ENCODE measurements at regions not wholly inside any gene's neighbourhood (a gene's known extent, or its start where the extent isn't known, plus 50 kb on each side); places are given as distances from the start of the nearest gene placed in this dataset.
"Not testable (repeated sequence)": the region's sequence is repeated elsewhere in the genome, so short reads cannot be mapped to it uniquely, and the experiment has no call there.

GRCh38 chrX:146994163-146994562, 179.6 kb upstream of the CXorf51A start:
- no CpG with 5 or more reads among the region's 1 CpG for WGBS (ENCODE audit: insufficient coverage)
- DNase-seq, result no peak
- no peak overlapping the region for H3K4me3 ChIP-seq (ENCODE audit: control insufficient read depth in 1 of 7, extremely low read depth in 1 of 7, insufficient read depth in 4 of 7, low read depth in 2 of 7, low read length in 6 of 7)
- H3K27me3 ChIP-seq (replicated peaks in 2 of 5; ENCODE audit: control insufficient read depth in 4 of 5, insufficient read depth in 5 of 5, low read length in 4 of 5), result no peaks in the 10 kb centered on the region
- no peak overlapping the region for H3K27ac ChIP-seq (ENCODE audit: insufficient read depth in 1 of 2, low read depth in 1 of 2, low read length in 2 of 2, poor library complexity in 1 of 2, severe bottlenecking in 2 of 2)
- CTCF ChIA-PET, result no interaction called here
- no peaks in the 10 kb centered on the region for H3K36me3 ChIP-seq (ENCODE audit: control insufficient read depth in 4 of 4, insufficient read depth in 4 of 4, low read length in 3 of 4)
- POLR2A ChIA-PET, result no interaction called here
- H3K9me3 ChIP-seq (ENCODE audit: control extremely low read depth in 1 of 5, control insufficient read depth in 4 of 5, insufficient read depth in 2 of 5, low read depth in 1 of 5, low read length in 4 of 5), result peaks cover 0 to under 1% (median 0%) of the 10 kb centered on the region in 5 experiments
- no peaks in the 10 kb centered on the region for H3K4me1 ChIP-seq (ENCODE audit: control extremely low read depth in 1 of 4, control insufficient read depth in 4 of 4, insufficient read depth in 4 of 4, low read length in 3 of 4)

GRCh38 chrX:146973283-146973682, 158.7 kb upstream of the CXorf51A start:
- WGBS (ENCODE audit: insufficient coverage), result 82% methylated on average over 2 of the region's 6 CpGs
- Histone ChIP-seq H3K27me3 (replicated peaks in 2 of 5; ENCODE audit: control insufficient read depth in 4 of 5, insufficient read depth in 5 of 5, low read length in 4 of 5) (no peaks in the 10 kb centered on the region), H3K36me3 (ENCODE audit: control insufficient read depth in 4 of 4, insufficient read depth in 4 of 4, low read length in 3 of 4) (no peaks in the 10 kb centered on the region), H3K4me3 (ENCODE audit: control insufficient read depth in 1 of 7, extremely low read depth in 1 of 7, insufficient read depth in 4 of 7, low read depth in 2 of 7, low read length in 6 of 7) (no peak overlapping the region), H3K9me3 (ENCODE audit: control extremely low read depth in 1 of 5, control insufficient read depth in 4 of 5, insufficient read depth in 2 of 5, low read depth in 1 of 5, low read length in 4 of 5) (no peaks in the 10 kb centered on the region), H3K4me1 (ENCODE audit: control extremely low read depth in 1 of 4, control insufficient read depth in 4 of 4, insufficient read depth in 4 of 4, low read length in 3 of 4) (no peaks in the 10 kb centered on the region), H3K27ac (ENCODE audit: insufficient read depth in 1 of 2, low read depth in 1 of 2, low read length in 2 of 2, poor library complexity in 1 of 2, severe bottlenecking in 2 of 2) (no peak overlapping the region)
- ChIA-PET POLR2A (no interaction called here), CTCF (no interaction called here)
- no peak for DNase-seq

- CTCF ChIA-PET, result no interaction called here
- peaks cover 0 to 1% (median 0%) of the 10 kb centered on the region in 5 experiments for H3K9me3 ChIP-seq (ENCODE audit: control extremely low read depth in 1 of 5, control insufficient read depth in 4 of 5, insufficient read depth in 2 of 5, low read depth in 1 of 5, low read length in 4 of 5)
- H3K4me3 ChIP-seq (ENCODE audit: control insufficient read depth in 1 of 7, extremely low read depth in 1 of 7, insufficient read depth in 4 of 7, low read depth in 2 of 7, low read length in 6 of 7), result no peak overlapping the region
- POLR2A ChIA-PET, result no interaction called here
- H3K27ac ChIP-seq (ENCODE audit: insufficient read depth in 1 of 2, low read depth in 1 of 2, low read length in 2 of 2, poor library complexity in 1 of 2, severe bottlenecking in 2 of 2), result no peak overlapping the region
- WGBS (ENCODE audit: insufficient coverage), result no CpG with 5 or more reads among the region's 3 CpGs
- no peaks in the 10 kb centered on the region for H3K4me1 ChIP-seq (ENCODE audit: control extremely low read depth in 1 of 4, control insufficient read depth in 4 of 4, insufficient read depth in 4 of 4, low read length in 3 of 4)
- no peaks in the 10 kb centered on the region for H3K27me3 ChIP-seq (replicated peaks in 2 of 5; ENCODE audit: control insufficient read depth in 4 of 5, insufficient read depth in 5 of 5, low read length in 4 of 5)
- no peaks in the 10 kb centered on the region for H3K36me3 ChIP-seq (ENCODE audit: control insufficient read depth in 4 of 4, insufficient read depth in 4 of 4, low read length in 3 of 4)
- DNase-seq, result no peak
These were observed 152.8 kb upstream of the CXorf51A start for GRCh38 chrX:146967306-146967705.

- DNase-seq, result no peak
- ChIA-PET POLR2A (no interaction called here), CTCF (no interaction called here)
- no peak overlapping the region for H3K4me3 ChIP-seq (ENCODE audit: control insufficient read depth in 1 of 7, extremely low read depth in 1 of 7, insufficient read depth in 4 of 7, low read depth in 2 of 7, low read length in 6 of 7)
- 88% methylated on average over 2 of the region's 2 CpGs for WGBS (ENCODE audit: insufficient coverage)
- no peak overlapping the region for H3K27ac ChIP-seq (ENCODE audit: insufficient read depth in 1 of 2, low read depth in 1 of 2, low read length in 2 of 2, poor library complexity in 1 of 2, severe bottlenecking in 2 of 2)
- no peaks in the 10 kb centered on the region for H3K27me3 ChIP-seq (replicated peaks in 2 of 5; ENCODE audit: control insufficient read depth in 4 of 5, insufficient read depth in 5 of 5, low read length in 4 of 5)
- no peaks in the 10 kb centered on the region for H3K4me1 ChIP-seq (ENCODE audit: control extremely low read depth in 1 of 4, control insufficient read depth in 4 of 4, insufficient read depth in 4 of 4, low read length in 3 of 4)
- no peaks in the 10 kb centered on the region for H3K36me3 ChIP-seq (ENCODE audit: control insufficient read depth in 4 of 4, insufficient read depth in 4 of 4, low read length in 3 of 4)
- H3K9me3 ChIP-seq (ENCODE audit: control extremely low read depth in 1 of 5, control insufficient read depth in 4 of 5, insufficient read depth in 2 of 5, low read depth in 1 of 5, low read length in 4 of 5), result no peaks in the 10 kb centered on the region
These were observed 142.2 kb upstream of the CXorf51A start for GRCh38 chrX:146956760-146957159.

GRCh38 chrX:146934256-146934655, 119.7 kb upstream of the CXorf51A start:
- CTCF ChIA-PET, result no interaction called here
- no peak overlapping the region for H3K4me3 ChIP-seq (ENCODE audit: control insufficient read depth in 1 of 7, extremely low read depth in 1 of 7, insufficient read depth in 4 of 7, low read depth in 2 of 7, low read length in 6 of 7)
- H3K27ac ChIP-seq (ENCODE audit: insufficient read depth in 1 of 2, low read depth in 1 of 2, low read length in 2 of 2, poor library complexity in 1 of 2, severe bottlenecking in 2 of 2), result no peak overlapping the region
- DNase-seq, result peak in 2 of 3 donors; percentile 23 to 26
- H3K36me3 ChIP-seq (ENCODE audit: control insufficient read depth in 4 of 4, insufficient read depth in 4 of 4, low read length in 3 of 4), result no peaks in the 10 kb centered on the region
- no peaks in the 10 kb centered on the region for H3K9me3 ChIP-seq (ENCODE audit: control extremely low read depth in 1 of 5, control insufficient read depth in 4 of 5, insufficient read depth in 2 of 5, low read depth in 1 of 5, low read length in 4 of 5)
- H3K4me1 ChIP-seq (ENCODE audit: control extremely low read depth in 1 of 4, control insufficient read depth in 4 of 4, insufficient read depth in 4 of 4, low read length in 3 of 4), result peaks cover 0 to 1% (median 0%) of the 10 kb centered on the region in 4 experiments
- no CpG with 5 or more reads among the region's 1 CpG for WGBS (ENCODE audit: insufficient coverage)
- no peaks in the 10 kb centered on the region for H3K27me3 ChIP-seq (replicated peaks in 2 of 5; ENCODE audit: control insufficient read depth in 4 of 5, insufficient read depth in 5 of 5, low read length in 4 of 5)
- POLR2A ChIA-PET, result no interaction called here

GRCh38 chrX:146932997-146933396, 118.5 kb upstream of the CXorf51A start:
- DNase-seq; H3K27me3 ChIP-seq (replicated peaks in 2 of 5; ENCODE audit: control insufficient read depth in 4 of 5, insufficient read depth in 5 of 5, low read length in 4 of 5); H3K4me3 ChIP-seq (ENCODE audit: control insufficient read depth in 1 of 7, extremely low read depth in 1 of 7, insufficient read depth in 4 of 7, low read depth in 2 of 7, low read length in 6 of 7); CTCF ChIA-PET; POLR2A ChIA-PET; H3K9me3 ChIP-seq (ENCODE audit: control extremely low read depth in 1 of 5, control insufficient read depth in 4 of 5, insufficient read depth in 2 of 5, low read depth in 1 of 5, low read length in 4 of 5); H3K27ac ChIP-seq (ENCODE audit: insufficient read depth in 1 of 2, low read depth in 1 of 2, low read length in 2 of 2, poor library complexity in 1 of 2, severe bottlenecking in 2 of 2); H3K4me1 ChIP-seq (ENCODE audit: control extremely low read depth in 1 of 4, control insufficient read depth in 4 of 4, insufficient read depth in 4 of 4, low read length in 3 of 4); H3K36me3 ChIP-seq (ENCODE audit: control insufficient read depth in 4 of 4, insufficient read depth in 4 of 4, low read length in 3 of 4): not testable (repeated sequence)
- WGBS (ENCODE audit: insufficient coverage), result 75% methylated on average over 2 of the region's 2 CpGs

GRCh38 chrX:146921204-146921603, 106.7 kb upstream of the CXorf51A start:
- H3K4me3 ChIP-seq (ENCODE audit: control insufficient read depth in 1 of 7, extremely low read depth in 1 of 7, insufficient read depth in 4 of 7, low read depth in 2 of 7, low read length in 6 of 7), result no peak overlapping the region
- H3K4me1 ChIP-seq (ENCODE audit: control extremely low read depth in 1 of 4, control insufficient read depth in 4 of 4, insufficient read depth in 4 of 4, low read length in 3 of 4), result no peaks in the 10 kb centered on the region
- H3K36me3 ChIP-seq (ENCODE audit: control insufficient read depth in 4 of 4, insufficient read depth in 4 of 4, low read length in 3 of 4), result no peaks in the 10 kb centered on the region
- DNase-seq, result no peak
- H3K27ac ChIP-seq (ENCODE audit: insufficient read depth in 1 of 2, low read depth in 1 of 2, low read length in 2 of 2, poor library complexity in 1 of 2, severe bottlenecking in 2 of 2), result no peak overlapping the region
- no peaks in the 10 kb centered on the region for H3K9me3 ChIP-seq (ENCODE audit: control extremely low read depth in 1 of 5, control insufficient read depth in 4 of 5, insufficient read depth in 2 of 5, low read depth in 1 of 5, low read length in 4 of 5)
- POLR2A ChIA-PET, result interaction anchor here (0.5 kb wide), 1 partner anchor 522 kb away, joined by 4 read pairs; no protein-coding TSS in a partner anchor
- CTCF ChIA-PET, result no interaction called here
- no peaks in the 10 kb centered on the region for H3K27me3 ChIP-seq (replicated peaks in 2 of 5; ENCODE audit: control insufficient read depth in 4 of 5, insufficient read depth in 5 of 5, low read length in 4 of 5)

Measured in common myeloid progenitor, CD34-positive (primary cell).